ENCODE measurements at regions not wholly inside any gene's neighbourhood (a gene's known extent, or its start where the extent isn't known, plus 50 kb on each side); places are given as distances from the start of the nearest gene placed in this dataset.

DNA sequence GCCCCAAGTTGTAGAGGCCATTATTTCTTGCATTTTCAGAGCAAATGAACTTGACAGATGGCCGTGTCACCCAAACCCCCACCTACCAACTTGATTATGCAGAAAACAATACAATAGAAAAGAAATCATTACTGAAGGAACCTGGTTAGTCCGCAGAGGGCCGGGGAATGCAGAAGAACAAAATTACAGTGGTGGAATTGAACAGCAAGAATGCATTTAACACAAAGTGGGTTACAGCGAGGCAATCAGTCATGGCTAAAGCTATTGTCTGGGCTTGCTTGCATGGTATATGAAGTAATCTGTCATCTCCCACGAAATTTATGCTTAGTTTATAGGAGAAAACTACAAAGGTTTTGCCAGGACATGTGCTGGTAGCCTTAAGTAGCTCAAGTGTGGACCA, 238.3 kb upstream of the IRX1 start:
- TF ChIP-seq CTCF (IDR thresholded peaks at IDR 0.05) (no peak), EZH2 (IDR thresholded peaks at IDR 0.05; ENCODE audit: borderline replicate concordance, insufficient read depth, low read depth, low read length, poor library complexity, severe bottlenecking) (no peak)
